GM12865 (cell line): ENCODE measurements at regions not wholly inside any gene's neighbourhood (a gene's known extent, or its start where the extent isn't known, plus 50 kb on each side); places are given as distances from the start of the nearest gene placed in this dataset.
"Not testable (repeated sequence)": the region's sequence is repeated elsewhere in the genome, so short reads cannot be mapped to it uniquely, and the experiment has no call there.

ENCODE experiments used
- DNase-seq: peaks from one replicate; pipeline ENCODE4 v3.0.0; 2010; ENCODE audit warnings: low read depth
- H3K4me3 ChIP-seq: 2 replicates; pipeline ENCODE4 v1.5.1; 2011; ENCODE audit warnings: mild to moderate bottlenecking, low read depth, low read length, control low read depth
- TF ChIP-seq, protein P1 (sequence below): IDR thresholded peaks from 2 replicates; pipeline ENCODE4 v1.5.1; 2011; ENCODE audit warnings: low read length, control low read depth, low read depth, inconsistent platforms; ENCODE audit not compliant: insufficient read depth; ENCODE audit errors: missing control alignments

DNA sequence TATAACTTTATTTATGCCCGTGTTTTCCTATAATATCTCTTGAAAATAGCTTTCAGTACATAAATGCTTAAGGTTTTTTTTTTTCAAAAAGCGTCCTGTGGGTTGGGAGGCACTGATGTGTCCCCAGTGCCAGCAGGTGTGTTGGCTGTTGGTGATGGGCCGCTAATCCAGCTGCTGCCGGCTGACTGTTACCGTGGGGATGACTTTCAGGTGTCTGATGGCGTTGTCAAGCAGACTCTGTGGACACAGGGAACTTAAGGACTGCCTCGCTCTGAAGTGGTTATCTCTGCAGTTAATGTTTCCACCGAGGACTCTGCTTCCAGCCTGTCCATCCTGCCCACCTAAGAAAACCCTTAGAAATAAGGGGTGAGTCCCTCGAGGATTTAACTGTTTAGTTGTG, 94.5 kb downstream of the ANKRD10 start:
- no peak overlapping the region for H3K4me3 ChIP-seq
- DNase-seq: no peak
- TF ChIP-seq, protein P1, sequence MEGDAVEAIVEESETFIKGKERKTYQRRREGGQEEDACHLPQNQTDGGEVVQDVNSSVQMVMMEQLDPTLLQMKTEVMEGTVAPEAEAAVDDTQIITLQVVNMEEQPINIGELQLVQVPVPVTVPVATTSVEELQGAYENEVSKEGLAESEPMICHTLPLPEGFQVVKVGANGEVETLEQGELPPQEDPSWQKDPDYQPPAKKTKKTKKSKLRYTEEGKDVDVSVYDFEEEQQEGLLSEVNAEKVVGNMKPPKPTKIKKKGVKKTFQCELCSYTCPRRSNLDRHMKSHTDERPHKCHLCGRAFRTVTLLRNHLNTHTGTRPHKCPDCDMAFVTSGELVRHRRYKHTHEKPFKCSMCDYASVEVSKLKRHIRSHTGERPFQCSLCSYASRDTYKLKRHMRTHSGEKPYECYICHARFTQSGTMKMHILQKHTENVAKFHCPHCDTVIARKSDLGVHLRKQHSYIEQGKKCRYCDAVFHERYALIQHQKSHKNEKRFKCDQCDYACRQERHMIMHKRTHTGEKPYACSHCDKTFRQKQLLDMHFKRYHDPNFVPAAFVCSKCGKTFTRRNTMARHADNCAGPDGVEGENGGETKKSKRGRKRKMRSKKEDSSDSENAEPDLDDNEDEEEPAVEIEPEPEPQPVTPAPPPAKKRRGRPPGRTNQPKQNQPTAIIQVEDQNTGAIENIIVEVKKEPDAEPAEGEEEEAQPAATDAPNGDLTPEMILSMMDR: no peak

DNA sequence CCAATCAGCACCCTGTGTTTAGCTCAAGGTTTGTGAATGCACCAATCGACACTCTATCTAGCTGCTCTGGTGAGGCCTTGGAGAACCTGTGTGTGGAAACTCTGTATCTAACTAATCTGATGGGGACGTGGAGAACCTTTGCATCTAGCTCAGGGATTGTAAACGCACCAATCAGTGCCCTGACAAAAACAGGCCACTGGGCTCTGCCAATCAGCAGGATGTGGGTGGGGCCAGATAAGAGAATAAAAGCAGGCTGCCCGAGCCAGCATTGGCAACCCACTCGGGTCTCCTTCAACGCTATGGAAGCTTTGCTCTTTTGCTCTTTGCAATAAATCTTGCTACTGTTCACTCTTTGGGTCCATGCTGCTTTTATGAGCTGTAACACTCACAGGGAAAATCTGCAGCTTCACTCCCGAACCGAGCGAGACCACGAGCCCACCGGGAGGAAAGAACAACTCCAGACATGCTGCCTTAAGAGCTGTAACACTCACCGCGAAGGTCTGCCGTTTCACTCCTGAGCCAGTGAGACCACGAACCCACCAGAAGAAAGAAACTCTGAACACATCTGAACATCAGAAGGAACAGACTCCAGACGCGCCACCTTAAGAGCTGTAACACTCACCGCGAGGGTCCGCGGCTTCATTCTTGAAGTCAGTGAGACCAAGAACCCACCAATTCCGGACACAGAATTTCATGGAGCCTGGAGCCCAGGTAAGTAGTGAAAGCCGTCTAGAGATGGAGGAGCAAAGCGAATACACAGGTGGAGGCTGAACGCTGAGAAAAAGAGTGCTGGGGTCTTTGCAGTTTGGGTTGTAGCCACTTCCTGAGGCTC, 92.8 kb downstream of the ANKRD10 start:
- not testable (repeated sequence) for H3K4me3 ChIP-seq
- DNase-seq: peak; percentile 13

GRCh38 chr13:110822669-110822945, 92.3 kb downstream of the ANKRD10 start:
- TF ChIP-seq, protein P1: no peak
- H3K4me3 ChIP-seq: no peak overlapping the region
- DNase-seq: no peak

- DNase-seq: no peak
- TF ChIP-seq, protein P1: no peak
Measured at GRCh38 chr13:110824702-110825300, 90.1 kb downstream of the ANKRD10 start.

GRCh38 chr13:110825516-110825915, 89.4 kb downstream of the ANKRD10 start:
- TF ChIP-seq, protein P1: no peak
- H3K4me3 ChIP-seq: no peak overlapping the region
- no peak for DNase-seq

More at GRCh38 chr13:110824702-110825300, 90.1 kb downstream of the ANKRD10 start:
- H3K4me3 ChIP-seq: no peak overlapping the region

GRCh38 chr13:110826101-110826500, 88.8 kb downstream of the ANKRD10 start:
- TF ChIP-seq, protein P1: no peak
- DNase-seq: no peak
- H3K4me3 ChIP-seq: no peak overlapping the region

DNA sequence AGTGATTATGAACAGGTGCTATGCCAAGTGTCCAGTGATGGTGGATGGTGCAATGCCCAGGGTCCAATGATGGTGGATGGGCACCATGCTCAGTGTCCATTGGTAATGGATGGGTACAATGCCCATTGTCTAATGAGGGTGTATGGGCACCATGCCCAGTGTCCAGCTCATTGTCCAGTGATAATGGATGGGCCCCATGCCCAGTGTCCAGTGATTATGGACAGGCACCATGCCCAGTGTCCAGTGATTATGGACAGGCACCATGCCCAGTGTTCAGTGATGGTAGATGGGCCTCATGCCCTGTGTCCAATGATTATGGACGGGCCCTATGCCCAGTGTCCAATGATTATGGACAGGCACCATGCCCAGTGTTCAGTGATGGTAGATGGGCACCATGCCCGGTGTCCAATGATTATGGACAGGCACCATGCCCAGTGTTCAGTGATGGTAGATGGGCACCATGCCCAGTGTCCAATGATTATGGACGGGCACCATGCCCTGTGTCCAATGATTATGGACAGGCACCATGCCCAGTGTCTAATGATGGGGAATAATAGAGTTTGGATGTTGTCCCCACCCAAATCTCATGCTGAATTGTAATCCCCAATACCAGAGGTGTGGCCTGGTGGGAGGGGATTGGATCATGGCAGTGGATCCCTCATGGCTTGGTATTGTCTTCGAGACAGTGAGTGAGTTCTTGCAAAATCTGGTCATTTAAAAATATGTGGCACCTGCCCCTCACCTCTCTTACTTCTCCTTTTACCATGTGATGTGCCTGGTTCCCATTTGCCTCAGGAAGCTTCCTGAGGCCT, 87.8 kb downstream of the ANKRD10 start:
- DNase-seq: no peak
- no peak overlapping the region for H3K4me3 ChIP-seq
- TF ChIP-seq, protein P1: no peak
